ENCODE measurements at regions not wholly inside any gene's neighbourhood (a gene's known extent, or its start where the extent isn't known, plus 50 kb on each side); places are given as distances from the start of the nearest gene placed in this dataset.

DNA sequence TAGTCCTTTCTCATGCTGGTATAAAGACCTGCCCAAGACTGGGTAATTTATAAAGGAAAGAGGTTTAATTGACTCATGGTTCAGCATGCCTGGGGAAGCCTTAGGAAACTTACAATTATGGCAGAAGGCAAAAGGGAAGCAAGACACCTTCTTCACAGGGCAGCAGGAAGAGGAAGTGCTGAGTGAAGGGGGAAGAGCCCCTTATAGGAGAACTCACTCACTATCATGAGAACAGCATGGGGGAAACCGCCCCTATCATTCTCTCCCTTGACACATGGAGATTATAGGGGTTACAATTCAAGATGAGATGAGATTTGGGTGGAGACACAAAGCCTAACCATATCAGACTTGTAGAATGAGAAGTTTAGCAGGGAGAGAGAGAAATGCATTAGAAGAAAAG lies 373.3 kb upstream of the DIAPH2 start:
- no peak for TF ChIP-seq EZH2 (IDR thresholded peaks at IDR 0.05)
- TF ChIP-seq POLR2AphosphoS5 (IDR thresholded peaks at IDR 0.05; ENCODE audit: borderline replicate concordance, low read depth, low read length) = no peak
- TF ChIP-seq FOXP2 (optimal IDR thresholded peaks at IDR 0.05; ENCODE audit: control extremely low read depth, extremely low read length, insufficient read depth) = no peak
